Muscle layer of colon (tissue), 2 donors: ENCODE measurements at regions not wholly inside any gene's neighbourhood (a gene's known extent, or its start where the extent isn't known, plus 50 kb on each side); places are given as distances from the start of the nearest gene placed in this dataset.
"Not testable (repeated sequence)": the region's sequence is repeated elsewhere in the genome, so short reads cannot be mapped to it uniquely, and the experiment has no call there.

ENCODE experiments used
- H3K27ac ChIP-seq: one replicate; pipeline ENCODE4 v1.7.0; 2013; ENCODE audit warnings: low read depth, mild to moderate bottlenecking, low read length, moderate library complexity
- H3K27me3 ChIP-seq, 2 donors: one replicate each; pipeline ENCODE4 v1.7.0; 2013; ENCODE audit warnings: low read length in 2 of 2, mild to moderate bottlenecking in 2 of 2; ENCODE audit not compliant: insufficient read depth in 2 of 2, control insufficient read depth in 1 of 2
- H3K36me3 ChIP-seq: one replicate; pipeline ENCODE4 v1.7.0; 2013; ENCODE audit warnings: mild to moderate bottlenecking, low read length; ENCODE audit not compliant: insufficient read depth
- H3K4me1 ChIP-seq: one replicate; pipeline ENCODE4 v1.7.0; 2013; ENCODE audit warnings: mild to moderate bottlenecking, low read length; ENCODE audit not compliant: insufficient read depth
- H3K4me3 ChIP-seq, 2 donors: one replicate each; pipeline ENCODE4 v1.7.0; 2013; ENCODE audit warnings: low read length in 2 of 2, low read depth in 1 of 2, mild to moderate bottlenecking in 1 of 2, moderate library complexity in 1 of 2
- H3K9ac ChIP-seq: one replicate; pipeline ENCODE4 v1.7.0; 2013; ENCODE audit warnings: low read length
- H3K9me3 ChIP-seq: one replicate; pipeline ENCODE4 v1.7.0; 2013; ENCODE audit warnings: mild to moderate bottlenecking, low read length
- donor health status: abdominal sarcoma.
- donor health status: Adenocarcinoma of cecum.

GRCh38 chr4:107349732-107350131 is 313.6 kb upstream of the DKK2 start:
- Histone ChIP-seq H3K4me1 (peaks cover 3% of the 10 kb centered on the region), H3K27ac (no peak overlapping the region)

GRCh38 chr4:107349266-107349665 is 313.2 kb upstream of the DKK2 start:
- Histone ChIP-seq H3K4me1 (peaks cover 3% of the 10 kb centered on the region), H3K36me3 (no peaks in the 10 kb centered on the region), H3K27ac (no peak overlapping the region), H3K4me3 (no peak overlapping the region), H3K9me3 (no peaks in the 10 kb centered on the region), H3K9ac (no peak overlapping the region), H3K27me3 (no peaks in the 10 kb centered on the region)

More at GRCh38 chr4:107349732-107350131, 313.6 kb upstream of the DKK2 start:
- H3K4me3 ChIP-seq: no peak overlapping the region
- no peaks in the 10 kb centered on the region for H3K27me3 ChIP-seq
- no peaks in the 10 kb centered on the region for H3K9me3 ChIP-seq
- H3K9ac ChIP-seq: no peak overlapping the region
- H3K36me3 ChIP-seq: no peaks in the 10 kb centered on the region

GRCh38 chr4:107348188-107349050 is 312.3 kb upstream of the DKK2 start:
- no peak overlapping the region for H3K4me3 ChIP-seq
- H3K27me3 ChIP-seq: no peaks in the 10 kb centered on the region
- H3K36me3 ChIP-seq: no peaks in the 10 kb centered on the region
- H3K9ac ChIP-seq: no peak overlapping the region
- H3K4me1 ChIP-seq: peaks cover 3% of the 10 kb centered on the region
- H3K27ac ChIP-seq: no peak overlapping the region
- H3K9me3 ChIP-seq: no peaks in the 10 kb centered on the region

- Histone ChIP-seq H3K9ac (no peak overlapping the region), H3K27ac (no peak overlapping the region), H3K36me3 (no peaks in the 10 kb centered on the region), H3K4me3 (no peak overlapping the region), H3K4me1 (no peaks in the 10 kb centered on the region), H3K27me3 (no peaks in the 10 kb centered on the region), H3K9me3 (peaks cover under 1% of the 10 kb centered on the region)
These were observed 297.4 kb upstream of the DKK2 start for GRCh38 chr4:107333518-107333917.

- not testable (repeated sequence) for H3K36me3 ChIP-seq, H3K9me3 ChIP-seq, H3K27me3 ChIP-seq, H3K4me1 ChIP-seq, H3K9ac ChIP-seq, H3K4me3 ChIP-seq, H3K27ac ChIP-seq
These were observed 296.5 kb upstream of the DKK2 start for GRCh38 chr4:107332656-107333055.

- H3K4me1 ChIP-seq: no peaks in the 10 kb centered on the region
- no peak overlapping the region for H3K9ac ChIP-seq
- H3K4me3 ChIP-seq: no peak overlapping the region
- H3K9me3 ChIP-seq: peaks cover 5% of the 10 kb centered on the region
- no peaks in the 10 kb centered on the region for H3K27me3 ChIP-seq
- no peaks in the 10 kb centered on the region for H3K36me3 ChIP-seq
- no peak overlapping the region for H3K27ac ChIP-seq
These were observed 294.8 kb upstream of the DKK2 start for GRCh38 chr4:107330916-107331315.

- no peaks in the 10 kb centered on the region for H3K4me1 ChIP-seq
- H3K27ac ChIP-seq: no peak overlapping the region
- no peak overlapping the region for H3K9ac ChIP-seq
- H3K9me3 ChIP-seq: no peaks in the 10 kb centered on the region
- H3K36me3 ChIP-seq: no peaks in the 10 kb centered on the region
- H3K4me3 ChIP-seq: no peak overlapping the region
- H3K27me3 ChIP-seq: no peaks in the 10 kb centered on the region
These were observed 283.3 kb upstream of the DKK2 start for GRCh38 chr4:107319386-107319785.

GRCh38 chr4:107318078-107318477 is 282.0 kb upstream of the DKK2 start:
- Histone ChIP-seq H3K9ac (no peak overlapping the region), H3K4me1 (no peaks in the 10 kb centered on the region), H3K9me3 (no peaks in the 10 kb centered on the region), H3K36me3 (no peaks in the 10 kb centered on the region), H3K4me3 (no peak overlapping the region), H3K27me3 (no peaks in the 10 kb centered on the region), H3K27ac (no peak overlapping the region)

GRCh38 chr4:107317611-107318010 is 281.5 kb upstream of the DKK2 start:
- Histone ChIP-seq H3K27ac (no peak overlapping the region), H3K4me1 (no peaks in the 10 kb centered on the region), H3K36me3 (no peaks in the 10 kb centered on the region), H3K27me3 (no peaks in the 10 kb centered on the region), H3K9ac (no peak overlapping the region), H3K9me3 (no peaks in the 10 kb centered on the region), H3K4me3 (no peak overlapping the region)

- no peak overlapping the region for H3K9ac ChIP-seq
- no peaks in the 10 kb centered on the region for H3K4me1 ChIP-seq
- H3K36me3 ChIP-seq: no peaks in the 10 kb centered on the region
- no peak overlapping the region for H3K4me3 ChIP-seq
- no peaks in the 10 kb centered on the region for H3K9me3 ChIP-seq
- no peak overlapping the region for H3K27ac ChIP-seq
- no peaks in the 10 kb centered on the region for H3K27me3 ChIP-seq
These were observed 279.5 kb upstream of the DKK2 start for GRCh38 chr4:107315584-107315983.

- Histone ChIP-seq H3K9ac (no peak overlapping the region), H3K27ac (no peak overlapping the region), H3K9me3 (no peaks in the 10 kb centered on the region), H3K27me3 (no peaks in the 10 kb centered on the region), H3K4me1 (no peaks in the 10 kb centered on the region), H3K4me3 (no peak overlapping the region), H3K36me3 (no peaks in the 10 kb centered on the region)
These were observed 278.0 kb upstream of the DKK2 start for GRCh38 chr4:107314156-107314555.

GRCh38 chr4:107312366-107312765 is 276.3 kb upstream of the DKK2 start:
- no peak overlapping the region for H3K27ac ChIP-seq
- H3K4me1 ChIP-seq: no peaks in the 10 kb centered on the region
- no peaks in the 10 kb centered on the region for H3K27me3 ChIP-seq
- no peaks in the 10 kb centered on the region for H3K9me3 ChIP-seq
- H3K4me3 ChIP-seq: no peak overlapping the region
- H3K9ac ChIP-seq: no peak overlapping the region
- H3K36me3 ChIP-seq: no peaks in the 10 kb centered on the region
